ENCODE measurements at regions not wholly inside any gene's neighbourhood (a gene's known extent, or its start where the extent isn't known, plus 50 kb on each side); places are given as distances from the start of the nearest gene placed in this dataset.

GRCh38 chr11:95547976-95548375, 241.6 kb downstream of the FAM76B start:
- Mint-ChIP-seq H3K4me1 (ENCODE audit: low read depth) (peaks cover 14% of the 10 kb centered on the region), H3K9me3 (no peaks in the 10 kb centered on the region), H3K27me3 (no peaks in the 10 kb centered on the region), H3K36me3 (ENCODE audit: low read depth) (no peaks in the 10 kb centered on the region), H3K4me3 (no peak overlapping the region), H3K27ac (no peak overlapping the region)
- CTCF ChIA-PET: interaction anchor here (1.0 kb wide), 1 partner anchor 393 kb away, joined by 3 read pairs; no protein-coding TSS in a partner anchor
- DNase-seq (no peak), ATAC-seq (no peak)
- POLR2A ChIA-PET: interaction anchor here (0.9 kb wide), 1 partner anchor 20 kb away, joined by 3 read pairs; no protein-coding TSS in a partner anchor
- no peak for TF ChIP-seq CTCF (IDR thresholded peaks at IDR 0.05)
- intact Hi-C loops (cut with micrococcal nuclease): no loop called here

- ChIA-PET POLR2A (interaction anchor here (0.9 to 2.2 kb wide), 2 partner anchors 9 to 21 kb away, joined by 3 to 7 read pairs; no protein-coding TSS in a partner anchor), CTCF (interaction anchor here (0.7 to 1.0 kb wide), 2 partner anchors 27 to 393 kb away, joined by 3 read pairs; no protein-coding TSS in a partner anchor)
- Mint-ChIP-seq H3K9me3 (no peaks in the 10 kb centered on the region), H3K27ac (no peak overlapping the region), H3K4me3 (no peak overlapping the region), H3K36me3 (ENCODE audit: low read depth) (no peaks in the 10 kb centered on the region), H3K4me1 (ENCODE audit: low read depth) (peaks cover 14% of the 10 kb centered on the region), H3K27me3 (no peaks in the 10 kb centered on the region)
- intact Hi-C loops (cut with micrococcal nuclease): no loop called here
- no peak for ATAC-seq
- DNase-seq: no peak
- TF ChIP-seq CTCF (IDR thresholded peaks at IDR 0.05): no peak
Measured at GRCh38 chr11:95547186-95547585, 242.4 kb downstream of the FAM76B start.

- CTCF ChIA-PET: interaction anchor here (0.6 to 3.5 kb wide), 8 partner anchors 11 to 372 kb away, joined by 3 to 17 read pairs (median 4); no protein-coding TSS in a partner anchor
- POLR2A ChIA-PET: interaction anchor here (0.7 to 2.2 kb wide), 4 partner anchors 9 to 155 kb away, joined by 3 to 7 read pairs (median 3); no protein-coding TSS in a partner anchor
- intact Hi-C loops (cut with micrococcal nuclease): no loop called here
- peaks cover 14% of the 10 kb centered on the region for H3K4me1 Mint-ChIP-seq (ENCODE audit: low read depth)
- no peak overlapping the region for H3K27ac Mint-ChIP-seq
- H3K27me3 Mint-ChIP-seq: peaks cover 2% of the 10 kb centered on the region
- TF ChIP-seq CTCF (IDR thresholded peaks at IDR 0.05): no peak
- DNase-seq (no peak), ATAC-seq (no peak)
- no peaks in the 10 kb centered on the region for H3K36me3 Mint-ChIP-seq (ENCODE audit: low read depth)
- no peaks in the 10 kb centered on the region for H3K9me3 Mint-ChIP-seq
- H3K4me3 Mint-ChIP-seq: no peak overlapping the region
Measured at GRCh38 chr11:95545116-95545875, 244.3 kb downstream of the FAM76B start.

- H3K9me3 Mint-ChIP-seq: no peaks in the 10 kb centered on the region
- POLR2A ChIA-PET: interaction anchor here (0.9 kb wide), 1 partner anchor 8 kb away, joined by 3 read pairs; no protein-coding TSS in a partner anchor
- no peak for TF ChIP-seq CTCF (IDR thresholded peaks at IDR 0.05)
- no peak overlapping the region for H3K27ac Mint-ChIP-seq
- intact Hi-C loops (cut with micrococcal nuclease): no loop called here
- H3K4me1 Mint-ChIP-seq (ENCODE audit: low read depth): peaks cover 8% of the 10 kb centered on the region
- CTCF ChIA-PET: interaction anchor here (1.1 to 3.5 kb wide), 3 partner anchors 12 to 161 kb away, joined by 3 to 17 read pairs (median 5); no protein-coding TSS in a partner anchor
- no peaks in the 10 kb centered on the region for H3K36me3 Mint-ChIP-seq (ENCODE audit: low read depth)
- DNase-seq (no peak), ATAC-seq (peak; percentile 80)
- no peak overlapping the region for H3K4me3 Mint-ChIP-seq
- peaks cover 2% of the 10 kb centered on the region for H3K27me3 Mint-ChIP-seq
Measured at GRCh38 chr11:95544095-95544856, 245.3 kb downstream of the FAM76B start.
